Putamen (tissue), 1 donor: ENCODE measurements at regions not wholly inside any gene's neighbourhood (a gene's known extent, or its start where the extent isn't known, plus 50 kb on each side); places are given as distances from the start of the nearest gene placed in this dataset.
A peak's percentile ranks its signal among the peaks of the same experiment; 100 is the strongest.

Experiments
- DNase-seq: peaks from one replicate; pipeline ENCODE4 v3.0.0-alpha.2; 2016; ENCODE audit warnings: low spot score

GRCh38 chr10:126783806-126784557 is 113.5 kb upstream of the C10orf90 start:
- DNase-seq = no peak

GRCh38 chr10:126787201-126787600 is 116.7 kb upstream of the C10orf90 start:
- DNase-seq = no peak

GRCh38 chr10:126795318-126795717 is 109.9 kb upstream of the DOCK1 start:
- no peak for DNase-seq

- DNase-seq = no peak
Measured at GRCh38 chr10:126798649-126799048, 106.6 kb upstream of the DOCK1 start.

- no peak for DNase-seq
Measured at GRCh38 chr10:126803394-126803793, 101.8 kb upstream of the DOCK1 start.

- no peak for DNase-seq
Measured at GRCh38 chr10:126804396-126804795, 100.8 kb upstream of the DOCK1 start.

GRCh38 chr10:126806498-126806897 is 98.7 kb upstream of the DOCK1 start:
- no peak for DNase-seq

- no peak for DNase-seq
Measured at GRCh38 chr10:126806991-126807702, 98.1 kb upstream of the DOCK1 start.

GRCh38 chr10:126808103-126808502 is 97.1 kb upstream of the DOCK1 start:
- no peak for DNase-seq

GRCh38 chr10:126813432-126813831 is 91.8 kb upstream of the DOCK1 start:
- no peak for DNase-seq

GRCh38 chr10:126833542-126833941 is 71.7 kb upstream of the DOCK1 start:
- no peak for DNase-seq

GRCh38 chr10:126836009-126836408 is 69.2 kb upstream of the DOCK1 start:
- DNase-seq = no peak

- no peak for DNase-seq
Measured at GRCh38 chr10:126838316-126838715, 66.9 kb upstream of the DOCK1 start.

- peak; percentile 93 for DNase-seq
Measured at GRCh38 chr10:126839094-126839761, 66.0 kb upstream of the DOCK1 start.

- no peak for DNase-seq
Measured at GRCh38 chr10:126840576-126841135, 64.6 kb upstream of the DOCK1 start.

- DNase-seq = no peak
Measured at GRCh38 chr10:126841341-126841895, 63.8 kb upstream of the DOCK1 start.

- DNase-seq = no peak
Measured at GRCh38 chr10:126842356-126842755, 62.9 kb upstream of the DOCK1 start.

GRCh38 chr10:126842836-126843235 is 62.4 kb upstream of the DOCK1 start:
- no peak for DNase-seq

GRCh38 chr10:126843299-126843934 is 61.8 kb upstream of the DOCK1 start:
- no peak for DNase-seq

- DNase-seq = no peak
Measured at GRCh38 chr10:126844406-126844805, 60.8 kb upstream of the DOCK1 start.

- DNase-seq = no peak
Measured at GRCh38 chr10:126846469-126846868, 58.8 kb upstream of the DOCK1 start.

- DNase-seq = no peak
Measured at GRCh38 chr10:126846959-126847358, 58.3 kb upstream of the DOCK1 start.
